GM10248 (cell line): ENCODE measurements at regions not wholly inside any gene's neighbourhood (a gene's known extent, or its start where the extent isn't known, plus 50 kb on each side); places are given as distances from the start of the nearest gene placed in this dataset.

Experiments
- CTCF ChIA-PET: fragments of 300-600 bp; sonication (Branson Sonifier 250); formaldehyde crosslinking; extraction: SDS; loops from one replicate; lab custom pipeline; 2021; ENCODE audit warnings: antibody characterized with exemption; lab: Yijun Ruan, JAX
- POLR2A ChIA-PET: fragments of 350-650 bp; sonication (Branson Sonifier 250); formaldehyde crosslinking; extraction: SDS; loops from one replicate; lab custom pipeline; 2020; ENCODE audit warnings: antibody characterized with exemption; lab: Yijun Ruan, JAX
- DNase-seq: peaks from one replicate; pipeline ENCODE4 v3.0.0; 2012; ENCODE audit errors: extremely low spot score
- TF ChIP-seq, protein P1 (sequence below): IDR thresholded peaks from 2 replicates; pipeline ENCODE4 v1.5.1; 2012; ENCODE audit warnings: mild to moderate bottlenecking, low read depth; ENCODE audit errors: extremely low read depth, missing control alignments, control extremely low read depth

DNA sequence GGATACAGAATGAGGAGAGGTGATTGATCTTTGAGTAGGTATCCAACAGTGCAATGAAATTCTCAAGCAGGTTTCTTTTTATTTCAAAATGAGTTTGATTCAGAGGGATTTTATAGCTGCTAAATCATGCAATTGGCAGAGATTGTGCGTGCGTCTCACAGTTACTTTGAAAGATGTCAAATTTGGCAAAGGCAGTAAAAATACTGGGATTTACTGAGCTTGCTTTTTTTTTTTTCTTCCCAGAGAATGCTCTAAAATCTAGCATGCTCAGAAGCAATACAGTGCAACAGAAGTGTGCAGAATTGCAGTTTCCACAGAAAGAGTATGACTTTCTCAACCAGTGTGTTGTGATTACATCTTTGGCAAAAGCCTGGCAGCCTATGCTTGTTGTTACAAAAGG, 410.7 kb upstream of the GOT2 start:
- ChIA-PET POLR2A (no interaction called here), CTCF (no interaction called here)
- TF ChIP-seq, protein P1, sequence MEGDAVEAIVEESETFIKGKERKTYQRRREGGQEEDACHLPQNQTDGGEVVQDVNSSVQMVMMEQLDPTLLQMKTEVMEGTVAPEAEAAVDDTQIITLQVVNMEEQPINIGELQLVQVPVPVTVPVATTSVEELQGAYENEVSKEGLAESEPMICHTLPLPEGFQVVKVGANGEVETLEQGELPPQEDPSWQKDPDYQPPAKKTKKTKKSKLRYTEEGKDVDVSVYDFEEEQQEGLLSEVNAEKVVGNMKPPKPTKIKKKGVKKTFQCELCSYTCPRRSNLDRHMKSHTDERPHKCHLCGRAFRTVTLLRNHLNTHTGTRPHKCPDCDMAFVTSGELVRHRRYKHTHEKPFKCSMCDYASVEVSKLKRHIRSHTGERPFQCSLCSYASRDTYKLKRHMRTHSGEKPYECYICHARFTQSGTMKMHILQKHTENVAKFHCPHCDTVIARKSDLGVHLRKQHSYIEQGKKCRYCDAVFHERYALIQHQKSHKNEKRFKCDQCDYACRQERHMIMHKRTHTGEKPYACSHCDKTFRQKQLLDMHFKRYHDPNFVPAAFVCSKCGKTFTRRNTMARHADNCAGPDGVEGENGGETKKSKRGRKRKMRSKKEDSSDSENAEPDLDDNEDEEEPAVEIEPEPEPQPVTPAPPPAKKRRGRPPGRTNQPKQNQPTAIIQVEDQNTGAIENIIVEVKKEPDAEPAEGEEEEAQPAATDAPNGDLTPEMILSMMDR, result no peak
- DNase-seq, result no peak

GRCh38 chr16:59144326-59144725, 410.2 kb upstream of the GOT2 start:
- ChIA-PET CTCF (no interaction called here), POLR2A (no interaction called here)
- TF ChIP-seq, protein P1, result no peak
- DNase-seq, result no peak

GRCh38 chr16:59126486-59126885, 392.4 kb upstream of the GOT2 start:
- TF ChIP-seq, protein P1, result no peak
- POLR2A ChIA-PET, result no interaction called here
- CTCF ChIA-PET, result no interaction called here
- DNase-seq, result no peak

DNA sequence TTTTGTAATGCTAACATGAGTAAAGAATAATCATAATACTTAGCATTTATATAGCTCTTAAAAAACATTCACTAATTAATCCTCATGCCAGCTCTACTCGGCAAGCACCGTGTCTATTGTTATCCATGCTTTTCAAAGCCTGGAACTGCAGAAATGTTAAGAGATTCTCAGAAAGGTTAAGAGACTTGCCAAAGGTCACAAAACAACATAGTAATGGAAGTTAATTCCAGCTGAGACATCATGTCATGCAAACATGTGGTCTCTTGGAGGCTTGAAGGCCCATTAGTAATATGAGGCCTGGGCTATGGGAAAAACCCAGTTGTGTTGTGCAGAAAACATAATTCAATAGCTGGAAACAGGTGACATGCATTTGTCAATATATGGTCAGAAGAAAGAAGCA, 389.9 kb upstream of the GOT2 start:
- TF ChIP-seq, protein P1, result no peak
- ChIA-PET CTCF (interaction anchor here (1.0 to 1.5 kb wide), 3 partner anchors 8 to 22 kb away, joined by 3 read pairs; no protein-coding TSS in a partner anchor), POLR2A (no interaction called here)
- DNase-seq, result no peak

DNA sequence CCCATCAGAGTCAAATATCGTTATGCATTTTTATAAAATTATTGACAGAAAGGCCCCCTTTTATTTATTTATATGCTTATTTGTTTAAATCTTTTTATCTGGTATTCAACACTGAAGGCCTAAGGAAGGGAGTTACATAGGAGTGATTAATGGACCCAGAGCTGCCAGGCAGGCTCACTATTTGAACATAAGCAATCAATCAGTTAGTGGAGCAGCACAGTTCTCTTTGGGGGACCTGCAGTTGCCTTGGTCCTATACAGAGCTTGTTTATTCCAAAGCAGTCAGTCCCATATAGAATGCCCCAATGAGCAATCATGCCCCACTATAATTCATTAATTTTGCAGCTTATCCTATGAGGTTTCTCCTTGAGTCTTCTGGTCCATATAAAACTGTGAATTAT, 389.4 kb upstream of the GOT2 start:
- CTCF ChIA-PET, result interaction anchor here (1.1 kb wide), 1 partner anchor 9 kb away, joined by 3 read pairs; no protein-coding TSS in a partner anchor
- no peak for DNase-seq
- TF ChIP-seq, protein P1, result no peak
- POLR2A ChIA-PET, result no interaction called here

GRCh38 chr16:59122262-59122537, 388.1 kb upstream of the GOT2 start:
- DNase-seq, result no peak
- TF ChIP-seq, protein P1, result no peak
- POLR2A ChIA-PET, result no interaction called here
- CTCF ChIA-PET, result no interaction called here
